Liver (tissue), 8 donors: ENCODE measurements at regions not wholly inside any gene's neighbourhood (a gene's known extent, or its start where the extent isn't known, plus 50 kb on each side); places are given as distances from the start of the nearest gene placed in this dataset.

Experiments used
- DNase-seq: peaks from one replicate; pipeline ENCODE4 v3.0.0-alpha.2; 2017; ENCODE audit warnings: low spot score
- H3K27ac ChIP-seq, 2 donors: one replicate each; pipeline ENCODE4 v1.7.0; 2013; ENCODE audit warnings: inconsistent platforms in 2 of 2, low read length in 2 of 2, control low read depth in 1 of 2, low read depth in 1 of 2, mild to moderate bottlenecking in 1 of 2
- H3K27me3 ChIP-seq, 4 donors: one replicate each; pipeline versions ENCODE4 v1.6.1 to v1.7.0; 2013; ENCODE audit warnings: low read length in 3 of 4, inconsistent platforms in 1 of 4, mild to moderate bottlenecking in 1 of 4, moderate library complexity in 1 of 4; ENCODE audit not compliant: control insufficient read depth in 4 of 4, insufficient read depth in 4 of 4
- H3K36me3 ChIP-seq, 4 donors: one replicate each; pipeline versions ENCODE4 v1.6.1 to v1.7.0; 2013; ENCODE audit warnings: low read length in 3 of 4, mild to moderate bottlenecking in 3 of 4, low read depth in 1 of 4, moderate library complexity in 1 of 4; ENCODE audit not compliant: control insufficient read depth in 4 of 4, insufficient read depth in 3 of 4
- H3K4me1 ChIP-seq, 4 donors: one replicate each; pipeline versions ENCODE4 v1.6.1 to v1.7.0; 2013; ENCODE audit warnings: low read length in 3 of 4, mild to moderate bottlenecking in 3 of 4, moderate library complexity in 1 of 4; ENCODE audit not compliant: control insufficient read depth in 4 of 4, insufficient read depth in 4 of 4
- H3K4me3 ChIP-seq, 3 donors: one replicate each; pipeline versions ENCODE4 v1.6.1 to v1.7.0; 2013; ENCODE audit warnings: low read length in 3 of 3, control low read depth in 1 of 3, low read depth in 1 of 3, mild to moderate bottlenecking in 1 of 3
- H3K9ac ChIP-seq, 2 donors: one replicate each; pipeline ENCODE4 v1.7.0; 2013; ENCODE audit warnings: low read length in 2 of 2, mild to moderate bottlenecking in 2 of 2, moderate library complexity in 2 of 2, control low read depth in 1 of 2, low read depth in 1 of 2
- H3K9me3 ChIP-seq, 4 donors: one replicate each; pipeline versions ENCODE4 v1.6.1 to v1.7.0; 2013; ENCODE audit warnings: low read length in 3 of 4; ENCODE audit not compliant: control insufficient read depth in 4 of 4
- CTCF ChIP-seq: fragments of 150-350 bp; IDR thresholded peaks from 2 replicates; pipeline ENCODE4 v1.5.1; 2017; ENCODE audit warnings: improper control_type of control experiment, low read depth, low read length; ENCODE audit not compliant: missing input control
- EGR1 ChIP-seq, 2 donors: IDR thresholded peaks; 2 replicates each; pipeline ENCODE4 v1.6.1; 2016 to 2018; ENCODE audit warnings: antibody characterized with exemption in 2 of 2, low read depth in 2 of 2
- FOXA1 ChIP-seq: IDR thresholded peaks from 2 replicates; pipeline ENCODE4 v1.6.1; 2016; ENCODE audit warnings: antibody characterized with exemption
- FOXA2 ChIP-seq: IDR thresholded peaks from 2 replicates; pipeline ENCODE4 v1.6.1; 2016; ENCODE audit warnings: antibody characterized with exemption
- HNF4A ChIP-seq, 2 donors: conservative IDR thresholded peaks; 2 replicates each; pipeline ENCODE4 v1.6.1; 2016; ENCODE audit warnings: antibody characterized with exemption in 2 of 2, mild to moderate bottlenecking in 2 of 2
- HNF4G ChIP-seq: IDR thresholded peaks from 2 replicates; pipeline ENCODE4 v1.6.1; 2016; ENCODE audit warnings: antibody characterized with exemption
- JUND ChIP-seq, 2 donors: IDR thresholded peaks; 2 replicates each; pipeline ENCODE4 v1.6.1; 2016; ENCODE audit warnings: antibody characterized with exemption in 2 of 2
- NR2F2 ChIP-seq: IDR thresholded peaks from 2 replicates; pipeline ENCODE4 v1.6.1; 2016; ENCODE audit warnings: antibody characterized with exemption
- RAD21 ChIP-seq, 2 donors: IDR thresholded peaks; 2 replicates each; pipeline ENCODE4 v1.6.1; 2016; ENCODE audit warnings: antibody characterized with exemption in 2 of 2, mild to moderate bottlenecking in 2 of 2
- RXRA ChIP-seq, 2 donors: IDR thresholded peaks; 2 replicates each; pipeline ENCODE4 v1.6.1; 2017 to 2018; ENCODE audit warnings: antibody characterized with exemption in 2 of 2, mild to moderate bottlenecking in 1 of 2
- SP1 ChIP-seq: IDR thresholded peaks from 2 replicates; pipeline ENCODE4 v1.6.1; 2018; ENCODE audit warnings: antibody characterized with exemption, mild to moderate bottlenecking
- TAF1 ChIP-seq: conservative IDR thresholded peaks from 2 replicates; pipeline ENCODE4 v1.6.1; 2016; ENCODE audit warnings: antibody characterized with exemption, mild to moderate bottlenecking
- YY1 ChIP-seq: IDR thresholded peaks from 2 replicates; pipeline ENCODE4 v1.6.1; 2016; ENCODE audit warnings: antibody characterized with exemption, mild to moderate bottlenecking
- ZBTB33 ChIP-seq: IDR thresholded peaks from 2 replicates; pipeline ENCODE4 v1.6.1; 2016; ENCODE audit warnings: antibody characterized with exemption
- WGBS: extraction: QIAGEN DNeasy Blood & Tissue Kit; methylation state at CpG from one replicate; pipeline ENCODE4 v1.1.7; 2013; 5-methylcytosine and 5-hydroxymethylcytosine counted together
- TF ChIP-seq, protein P1 (sequence below): IDR thresholded peaks from 2 replicates; pipeline ENCODE4 v1.6.1; 2016; ENCODE audit warnings: antibody characterized with exemption
- TF ChIP-seq, protein P2 (sequence below): IDR thresholded peaks from 2 replicates; pipeline ENCODE4 v1.6.1; 2016; ENCODE audit warnings: antibody characterized with exemption, mild to moderate bottlenecking
- donor health status: healthy.
- donor health status: healthy.
- donor health status: healthy.
- donor health status: healthy.
- donor health status: healthy.

DNA sequence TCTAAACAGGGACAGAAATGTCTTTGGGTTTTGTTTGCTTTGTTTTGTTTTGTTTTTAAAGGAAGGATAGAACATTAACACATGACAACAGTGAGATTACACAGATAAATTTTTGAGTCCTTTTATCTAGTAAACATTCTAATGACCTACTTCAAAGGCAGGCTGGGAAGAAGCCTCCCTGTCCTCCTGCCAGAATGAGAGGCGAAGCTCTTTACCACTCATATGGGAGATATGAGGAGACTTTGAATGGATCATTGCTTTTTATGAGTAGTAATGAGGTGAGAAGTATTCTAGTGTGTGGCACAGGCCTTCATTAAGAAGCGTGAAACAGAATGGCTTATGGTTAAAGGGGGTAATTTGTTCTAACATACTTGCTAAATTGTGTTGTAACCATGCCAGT, 172.0 kb downstream of the FBXO8 start (continued):
- TF ChIP-seq FOXA2 (no peak), TAF1 (no peak), NR2F2 (no peak)

DNA sequence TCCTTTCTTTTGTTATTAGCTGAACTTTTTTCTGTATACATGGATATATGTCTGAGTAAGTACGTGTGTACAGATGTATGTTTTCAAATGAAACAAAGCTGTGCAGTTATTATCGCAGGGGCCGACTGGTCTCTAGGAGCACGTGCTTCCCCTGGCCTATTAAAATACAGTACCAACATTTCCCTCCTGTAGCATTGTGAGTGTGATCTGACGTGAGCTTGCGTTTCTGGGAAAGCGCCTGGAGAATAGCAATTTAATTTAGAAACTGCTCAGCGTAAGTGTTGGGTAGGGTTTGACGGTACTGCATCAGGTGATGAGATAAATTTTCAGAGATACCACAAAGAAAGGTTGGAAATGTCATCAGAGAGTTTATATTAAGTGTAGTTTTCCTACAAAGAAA, 173.3 kb downstream of the FBXO8 start:
- DNase-seq = no peak
- no peak overlapping the region for H3K27ac ChIP-seq
- H3K9me3 ChIP-seq = no peaks in the 10 kb centered on the region
- H3K9ac ChIP-seq = no peak overlapping the region
- H3K4me3 ChIP-seq = no peak overlapping the region
- no peak for TF ChIP-seq YY1
- TF ChIP-seq JUND (IDR thresholded peaks at IDR 0.05) = no peak
- no peak for TF ChIP-seq RXRA (IDR thresholded peaks at IDR 0.05)
- TF ChIP-seq FOXA2 = no peak
- TF ChIP-seq EGR1 (IDR thresholded peaks at IDR 0.05; ENCODE audit: low read depth in 2 of 2) = no peak
- TF ChIP-seq HNF4A (conservative IDR thresholded peaks at IDR 0.05) = no peak
- no peak for TF ChIP-seq SP1
- no peak for TF ChIP-seq FOXA1
- TF ChIP-seq ZBTB33 = no peak
- TF ChIP-seq RAD21 (IDR thresholded peaks at IDR 0.05) = no peak
- no peak for TF ChIP-seq TAF1
- H3K36me3 ChIP-seq = no peaks in the 10 kb centered on the region
- WGBS = 78% methylated on average over 9 of the region's 9 CpGs
- H3K27me3 ChIP-seq = peaks cover 0 to 4% (median 0%) of the 10 kb centered on the region in 4 donors
- no peaks in the 10 kb centered on the region for H3K4me1 ChIP-seq

DNA sequence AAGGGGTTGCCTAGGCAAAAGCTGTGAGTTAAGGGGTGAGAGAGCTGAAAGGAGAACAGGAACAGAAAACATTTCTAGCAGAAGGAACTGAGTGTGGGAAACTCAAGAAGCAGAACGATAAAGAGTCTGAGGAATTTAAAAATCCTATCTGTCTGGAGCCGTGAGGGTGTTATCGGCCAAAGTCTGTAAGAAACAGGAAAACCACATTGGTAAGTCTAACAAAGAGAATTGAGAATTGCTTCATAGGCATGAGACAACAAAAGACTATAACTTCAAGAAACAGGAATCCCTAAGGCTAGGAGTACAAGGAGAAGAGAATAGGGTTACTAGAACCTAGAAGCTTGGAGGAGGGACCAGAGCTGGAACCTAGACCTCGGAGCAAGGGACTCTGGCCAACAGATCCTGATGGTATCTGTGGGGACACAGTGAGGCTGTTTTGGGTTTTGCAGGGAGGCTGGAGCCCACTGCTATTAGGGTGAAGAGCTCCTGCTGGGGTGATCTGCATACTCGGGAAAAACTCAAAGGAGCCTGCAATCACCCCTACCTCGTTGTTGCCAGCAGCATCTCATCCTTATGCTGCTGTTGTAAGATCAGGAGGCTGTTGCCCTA, 175.6 kb downstream of the FBXO8 start:
- Histone ChIP-seq H3K36me3 (no peaks in the 10 kb centered on the region), H3K9ac (no peak overlapping the region), H3K27ac (no peak overlapping the region), H3K4me1 (no peaks in the 10 kb centered on the region), H3K27me3 (peaks cover 0 to 4% (median 1%) of the 10 kb centered on the region in 4 donors), H3K4me3 (no peak overlapping the region), H3K9me3 (no peaks in the 10 kb centered on the region)
- DNase-seq = no peak
- TF ChIP-seq, protein P1, sequence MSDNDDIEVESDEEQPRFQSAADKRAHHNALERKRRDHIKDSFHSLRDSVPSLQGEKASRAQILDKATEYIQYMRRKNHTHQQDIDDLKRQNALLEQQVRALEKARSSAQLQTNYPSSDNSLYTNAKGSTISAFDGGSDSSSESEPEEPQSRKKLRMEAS = no peak
- TF ChIP-seq FOXA1 (no peak), ZBTB33 (no peak), YY1 (no peak), NR2F2 (no peak), TAF1 (no peak), FOXA2 (no peak), CTCF (no peak), HNF4G (no peak), JUND (IDR thresholded peaks at IDR 0.05) (no peak), EGR1 (IDR thresholded peaks at IDR 0.05; ENCODE audit: low read depth in 2 of 2) (no peak)
- TF ChIP-seq, protein P2, sequence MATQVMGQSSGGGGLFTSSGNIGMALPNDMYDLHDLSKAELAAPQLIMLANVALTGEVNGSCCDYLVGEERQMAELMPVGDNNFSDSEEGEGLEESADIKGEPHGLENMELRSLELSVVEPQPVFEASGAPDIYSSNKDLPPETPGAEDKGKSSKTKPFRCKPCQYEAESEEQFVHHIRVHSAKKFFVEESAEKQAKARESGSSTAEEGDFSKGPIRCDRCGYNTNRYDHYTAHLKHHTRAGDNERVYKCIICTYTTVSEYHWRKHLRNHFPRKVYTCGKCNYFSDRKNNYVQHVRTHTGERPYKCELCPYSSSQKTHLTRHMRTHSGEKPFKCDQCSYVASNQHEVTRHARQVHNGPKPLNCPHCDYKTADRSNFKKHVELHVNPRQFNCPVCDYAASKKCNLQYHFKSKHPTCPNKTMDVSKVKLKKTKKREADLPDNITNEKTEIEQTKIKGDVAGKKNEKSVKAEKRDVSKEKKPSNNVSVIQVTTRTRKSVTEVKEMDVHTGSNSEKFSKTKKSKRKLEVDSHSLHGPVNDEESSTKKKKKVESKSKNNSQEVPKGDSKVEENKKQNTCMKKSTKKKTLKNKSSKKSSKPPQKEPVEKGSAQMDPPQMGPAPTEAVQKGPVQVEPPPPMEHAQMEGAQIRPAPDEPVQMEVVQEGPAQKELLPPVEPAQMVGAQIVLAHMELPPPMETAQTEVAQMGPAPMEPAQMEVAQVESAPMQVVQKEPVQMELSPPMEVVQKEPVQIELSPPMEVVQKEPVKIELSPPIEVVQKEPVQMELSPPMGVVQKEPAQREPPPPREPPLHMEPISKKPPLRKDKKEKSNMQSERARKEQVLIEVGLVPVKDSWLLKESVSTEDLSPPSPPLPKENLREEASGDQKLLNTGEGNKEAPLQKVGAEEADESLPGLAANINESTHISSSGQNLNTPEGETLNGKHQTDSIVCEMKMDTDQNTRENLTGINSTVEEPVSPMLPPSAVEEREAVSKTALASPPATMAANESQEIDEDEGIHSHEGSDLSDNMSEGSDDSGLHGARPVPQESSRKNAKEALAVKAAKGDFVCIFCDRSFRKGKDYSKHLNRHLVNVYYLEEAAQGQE = no peak
- WGBS = 61% methylated on average over 6 of the region's 6 CpGs
